A673 (cell line): ENCODE measurements at regions not wholly inside any gene's neighbourhood (a gene's known extent, or its start where the extent isn't known, plus 50 kb on each side); places are given as distances from the start of the nearest gene placed in this dataset.

Experiments used
- BruUV-seq: library from RNA; stranded (reverse); fragments of 400-500 nt; replicated peaks from 2 replicates; lab custom pipeline; 2021; lab: Mats Ljungman, UMichigan
- CTCF ChIA-PET: fragments of 300-600 bp; sonication (Branson Sonifier 250); formaldehyde crosslinking; loops from one replicate; lab custom pipeline; 2022; ENCODE audit warnings: antibody characterized with exemption; lab: Charles Lee
- POLR2A ChIA-PET: fragments of 300-600 bp; sonication (Branson Sonifier 250); formaldehyde crosslinking; loops from one replicate; lab custom pipeline; 2022; ENCODE audit warnings: antibody characterized with exemption; ENCODE audit not compliant: low non-redundant PET; lab: Charles Lee
- DNase-seq: peaks from one replicate; pipeline ENCODE4 v3.0.0-alpha.2; 2015; ENCODE audit warnings: low spot score
- H3K27ac ChIP-seq: fragments of 200-600 bp; sonication (generic); 2 replicates; pipeline ENCODE4 v1.5.1; 2016; ENCODE audit warnings: mixed run types, low read depth, mild to moderate bottlenecking, mixed read lengths, antibody characterized with exemption, low read length; ENCODE audit not compliant: poor library complexity, severe bottlenecking
- H3K27me3 ChIP-seq: fragments of 200-600 bp; sonication (generic); replicated peaks from 2 replicates; pipeline ENCODE4 v1.6.1; 2017; ENCODE audit warnings: mixed run types, low read depth, mild to moderate bottlenecking, mixed read lengths, antibody characterized with exemption, low read length; ENCODE audit not compliant: insufficient read depth, poor library complexity
- H3K36me3 ChIP-seq: fragments of 200-600 bp; sonication (generic); 2 replicates; pipeline ENCODE4 v1.6.1; 2016; ENCODE audit warnings: mixed run types, mild to moderate bottlenecking, mixed read lengths, antibody characterized with exemption, low read length; ENCODE audit not compliant: insufficient read depth, poor library complexity, severe bottlenecking
- H3K4me1 ChIP-seq: fragments of 200-600 bp; sonication (generic); 2 replicates; pipeline ENCODE4 v1.6.1; 2017; ENCODE audit warnings: mixed run types, mild to moderate bottlenecking, mixed read lengths, antibody characterized with exemption, low read length; ENCODE audit not compliant: insufficient read depth, poor library complexity, severe bottlenecking
- H3K4me3 ChIP-seq: fragments of 200-600 bp; sonication (generic); 2 replicates; pipeline ENCODE4 v1.5.1; 2016; ENCODE audit warnings: low read depth, mixed run types, mild to moderate bottlenecking, mixed read lengths, low read length; ENCODE audit not compliant: poor library complexity, severe bottlenecking
- H3K9me3 ChIP-seq: fragments of 200-600 bp; sonication (generic); 2 replicates; pipeline ENCODE4 v1.6.1; 2016; ENCODE audit warnings: mixed run types, low read depth, mild to moderate bottlenecking, mixed read lengths, antibody characterized with exemption, low read length; ENCODE audit not compliant: poor library complexity, severe bottlenecking
- EZH2 ChIP-seq: fragments of 200-600 bp; sonication (generic); IDR thresholded peaks from 2 replicates; pipeline ENCODE4 v1.6.1; 2017; ENCODE audit warnings: borderline replicate concordance, low read depth, mild to moderate bottlenecking, mixed read lengths, antibody characterized with exemption, low read length; ENCODE audit not compliant: poor library complexity, severe bottlenecking
- intact Hi-C: fragments of 100-400 bp; cut with micrococcal nuclease; formaldehyde crosslinking; loops from one replicate; pipeline ENCODE4 v1.10.0; 2022; ENCODE audit not compliant: unreplicated experiment
- TF ChIP-seq, protein P1 (sequence below): fragments of 300-800, 200-600 bp; sonication (generic); conservative IDR thresholded peaks from 2 replicates; pipeline ENCODE4 v1.5.1; 2017; ENCODE audit warnings: low read depth, mild to moderate bottlenecking, antibody characterized with exemption, low read length, moderate library complexity, mixed read lengths

DNA sequence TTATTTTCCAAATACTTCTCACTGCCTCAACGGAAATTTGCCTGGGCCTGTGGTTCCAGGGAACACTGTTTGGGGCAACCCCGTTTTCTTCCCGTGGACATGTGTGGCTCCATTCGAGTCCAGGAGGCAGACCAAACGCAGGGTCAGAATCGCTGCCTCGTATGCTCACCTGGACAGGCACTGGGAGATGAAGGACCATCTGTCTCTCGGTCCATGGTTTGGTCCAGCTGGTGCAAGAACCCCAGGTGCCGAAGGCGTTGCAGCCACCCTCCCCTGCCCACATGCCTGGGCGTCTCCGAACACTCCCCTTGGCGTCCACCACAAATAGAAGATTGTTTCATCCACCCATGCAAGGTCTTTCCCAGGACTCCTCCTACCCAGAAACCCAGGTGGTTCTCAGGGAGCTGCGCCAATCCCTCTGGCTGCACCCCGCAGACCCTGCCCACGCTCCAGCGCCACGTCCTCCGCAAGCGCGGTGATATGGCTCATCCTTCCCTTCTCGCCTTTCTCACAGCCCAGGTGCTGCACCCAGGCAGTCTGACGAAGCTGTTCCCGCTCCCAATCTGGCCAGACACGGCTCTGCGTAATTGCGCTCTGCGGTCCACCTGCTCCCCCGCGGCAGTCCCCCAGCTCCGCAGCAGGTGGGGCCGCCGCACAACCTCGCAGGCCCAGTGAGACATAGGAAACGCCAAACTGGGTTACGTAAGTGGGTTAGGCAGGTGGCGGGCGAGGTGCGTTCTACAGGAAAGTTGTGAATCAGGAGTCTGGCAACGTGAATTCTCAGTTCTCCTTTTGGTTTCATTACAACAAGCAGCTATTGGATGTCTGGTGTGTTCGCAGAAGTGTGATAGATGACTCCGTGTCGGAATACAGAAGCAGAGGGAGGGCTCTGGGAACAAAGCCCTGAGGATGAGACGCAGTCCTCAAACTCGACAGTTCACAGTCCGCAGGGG, 146.2 kb upstream of the ECI2 start:
- H3K27me3 ChIP-seq, result peaks cover 8% of the 10 kb centered on the region
- no peaks in the 10 kb centered on the region for H3K9me3 ChIP-seq
- POLR2A ChIA-PET, result no interaction called here
- TF ChIP-seq EZH2, result no peak
- TF ChIP-seq, protein P1, sequence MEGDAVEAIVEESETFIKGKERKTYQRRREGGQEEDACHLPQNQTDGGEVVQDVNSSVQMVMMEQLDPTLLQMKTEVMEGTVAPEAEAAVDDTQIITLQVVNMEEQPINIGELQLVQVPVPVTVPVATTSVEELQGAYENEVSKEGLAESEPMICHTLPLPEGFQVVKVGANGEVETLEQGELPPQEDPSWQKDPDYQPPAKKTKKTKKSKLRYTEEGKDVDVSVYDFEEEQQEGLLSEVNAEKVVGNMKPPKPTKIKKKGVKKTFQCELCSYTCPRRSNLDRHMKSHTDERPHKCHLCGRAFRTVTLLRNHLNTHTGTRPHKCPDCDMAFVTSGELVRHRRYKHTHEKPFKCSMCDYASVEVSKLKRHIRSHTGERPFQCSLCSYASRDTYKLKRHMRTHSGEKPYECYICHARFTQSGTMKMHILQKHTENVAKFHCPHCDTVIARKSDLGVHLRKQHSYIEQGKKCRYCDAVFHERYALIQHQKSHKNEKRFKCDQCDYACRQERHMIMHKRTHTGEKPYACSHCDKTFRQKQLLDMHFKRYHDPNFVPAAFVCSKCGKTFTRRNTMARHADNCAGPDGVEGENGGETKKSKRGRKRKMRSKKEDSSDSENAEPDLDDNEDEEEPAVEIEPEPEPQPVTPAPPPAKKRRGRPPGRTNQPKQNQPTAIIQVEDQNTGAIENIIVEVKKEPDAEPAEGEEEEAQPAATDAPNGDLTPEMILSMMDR, result peak; percentile 31
- H3K4me1 ChIP-seq, result no peaks in the 10 kb centered on the region
- CTCF ChIA-PET, result no interaction called here
- BruUV-seq, result no TSS peak
- peak overlapping the region; percentile 37 for H3K4me3 ChIP-seq
- intact Hi-C loops, result no loop called here
- DNase-seq, result peak; percentile 23
- no peak overlapping the region for H3K27ac ChIP-seq
- no peaks in the 10 kb centered on the region for H3K36me3 ChIP-seq

DNA sequence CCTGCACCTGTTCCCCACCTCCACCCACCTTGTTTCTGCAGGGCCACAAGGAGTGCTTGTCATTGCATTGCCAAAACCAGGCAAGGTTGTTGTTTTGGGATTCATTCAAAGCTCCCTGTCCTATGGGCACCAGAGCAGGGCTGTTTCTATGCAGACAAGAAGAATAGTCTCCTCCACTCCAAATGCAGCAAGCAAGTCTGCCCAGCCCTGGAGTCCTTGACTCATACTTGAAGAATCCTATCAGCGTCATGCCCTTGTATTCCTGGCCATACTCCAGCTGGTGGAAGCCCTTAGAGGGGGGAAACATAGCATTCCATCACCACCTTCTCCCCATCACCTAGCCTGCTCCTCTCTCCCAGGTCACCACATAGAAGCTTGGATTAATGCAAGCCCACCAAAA, 145.3 kb upstream of the ECI2 start:
- Histone ChIP-seq H3K27me3 (peaks cover 8% of the 10 kb centered on the region), H3K9me3 (no peaks in the 10 kb centered on the region), H3K36me3 (no peaks in the 10 kb centered on the region), H3K27ac (no peak overlapping the region), H3K4me3 (no peak overlapping the region), H3K4me1 (no peaks in the 10 kb centered on the region)
- intact Hi-C loops, result no loop called here
- ChIA-PET CTCF (no interaction called here), POLR2A (no interaction called here)
- TF ChIP-seq, protein P1, result no peak
- TF ChIP-seq EZH2, result no peak
- no TSS peak for BruUV-seq
- DNase-seq, result peak; percentile 26

DNA sequence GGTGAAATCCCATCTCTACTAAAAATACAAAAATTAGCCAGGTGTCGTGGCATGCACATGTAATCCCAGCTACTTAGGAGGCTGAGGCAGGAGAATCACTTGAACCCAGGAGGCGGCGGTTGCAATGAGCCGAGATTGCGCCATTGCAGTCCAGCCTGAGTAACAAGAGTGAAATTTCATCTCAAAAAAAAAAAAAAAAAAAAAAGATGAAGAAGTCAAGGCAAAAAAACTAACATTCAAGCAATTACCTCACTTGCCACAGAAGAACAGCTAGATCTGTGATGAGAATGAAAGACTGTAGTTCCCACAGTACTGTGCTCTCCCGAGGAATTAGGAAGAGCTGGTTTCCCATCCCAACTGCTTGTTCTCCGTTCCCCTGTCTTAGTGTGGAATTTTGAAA, 144.7 kb upstream of the ECI2 start:
- H3K4me1 ChIP-seq, result no peaks in the 10 kb centered on the region
- no peak for TF ChIP-seq EZH2
- TF ChIP-seq, protein P1, result no peak
- ChIA-PET CTCF (no interaction called here), POLR2A (interaction anchor here (0.6 to 0.7 kb wide), 2 partner anchors 7 to 1497 kb away, joined by 4 to 7 read pairs; no protein-coding TSS in a partner anchor)
- no peak overlapping the region for H3K27ac ChIP-seq
- BruUV-seq, result no TSS peak
- no peak overlapping the region for H3K4me3 ChIP-seq
- H3K9me3 ChIP-seq, result no peaks in the 10 kb centered on the region
- intact Hi-C loops, result no loop called here
- DNase-seq, result no peak
- H3K27me3 ChIP-seq, result peaks cover 8% of the 10 kb centered on the region
- no peaks in the 10 kb centered on the region for H3K36me3 ChIP-seq
